ENCODE measurements at regions not wholly inside any gene's neighbourhood (a gene's known extent, or its start where the extent isn't known, plus 50 kb on each side); places are given as distances from the start of the nearest gene placed in this dataset.
"Not testable (repeated sequence)": the region's sequence is repeated elsewhere in the genome, so short reads cannot be mapped to it uniquely, and the experiment has no call there.

- TF ChIP-seq ARNTL (CRISPR knock-in tag; IDR thresholded peaks at IDR 0.05; ENCODE audit: borderline replicate concordance, low read depth) (no peak), POU6F1 (CRISPR knock-in tag; IDR thresholded peaks at IDR 0.05; ENCODE audit: borderline replicate concordance, low read depth) (no peak), GLIS3 (CRISPR knock-in tag; IDR thresholded peaks at IDR 0.05) (no peak)
- ATAC-seq: no peak
Measured at GRCh38 chr5:113764382-113764781, 250.9 kb downstream of the YTHDC2 start.

DNA sequence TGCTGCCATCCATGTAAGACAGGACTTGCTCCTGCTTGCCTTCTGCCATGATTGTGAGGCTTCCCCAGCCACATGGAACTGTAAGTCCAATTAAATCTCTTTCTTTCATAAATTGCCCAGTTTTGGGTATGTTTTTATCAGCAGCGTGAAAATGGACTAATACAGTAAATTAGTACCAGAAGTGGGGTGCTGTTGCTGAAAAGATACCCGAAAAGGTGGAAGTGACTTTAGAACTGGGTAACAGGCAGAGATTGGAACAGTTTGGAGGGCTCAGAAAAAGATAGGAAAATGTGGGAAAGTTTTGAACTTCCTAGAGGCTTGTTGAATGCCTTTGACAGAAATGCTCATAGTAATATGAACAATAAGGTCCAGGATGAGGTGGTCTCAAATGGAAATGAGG is 253.3 kb downstream of the YTHDC2 start:
- ATAC-seq: not testable (repeated sequence)

- TF ChIP-seq PATZ1 (CRISPR knock-in tag; IDR thresholded peaks at IDR 0.05; ENCODE audit: borderline replicate concordance): no peak
- no peak for TF ChIP-seq CSRNP3 (CRISPR knock-in tag; IDR thresholded peaks at IDR 0.05)
- TF ChIP-seq ZC3H10 (CRISPR knock-in tag; IDR thresholded peaks at IDR 0.05): no peak
- no peak for TF ChIP-seq POU6F1 (CRISPR knock-in tag; IDR thresholded peaks at IDR 0.05; ENCODE audit: borderline replicate concordance, low read depth)
- no peak for TF ChIP-seq ARNTL (CRISPR knock-in tag; IDR thresholded peaks at IDR 0.05; ENCODE audit: borderline replicate concordance, low read depth)
- TF ChIP-seq ZNF565 (CRISPR knock-in tag; conservative IDR thresholded peaks at IDR 0.05; ENCODE audit: low read depth): no peak
- no peak for TF ChIP-seq RARB (CRISPR knock-in tag; IDR thresholded peaks at IDR 0.05)
- TF ChIP-seq BACH2 (CRISPR knock-in tag; IDR thresholded peaks at IDR 0.05; ENCODE audit: borderline replicate concordance): no peak
- TF ChIP-seq OSR1 (CRISPR knock-in tag; IDR thresholded peaks at IDR 0.05): no peak
- no peak for TF ChIP-seq ZFP3 (CRISPR knock-in tag; IDR thresholded peaks at IDR 0.05)
- TF ChIP-seq ZFP30 (CRISPR knock-in tag; IDR thresholded peaks at IDR 0.05): no peak
- TF ChIP-seq ZNF8 (CRISPR knock-in tag; IDR thresholded peaks at IDR 0.05): no peak
- no peak for TF ChIP-seq ZNF70 (CRISPR knock-in tag; IDR thresholded peaks at IDR 0.05)
- no peak for TF ChIP-seq ISL1 (CRISPR knock-in tag; IDR thresholded peaks at IDR 0.05)
- TF ChIP-seq SNAI2 (CRISPR knock-in tag; IDR thresholded peaks at IDR 0.05): no peak
- TF ChIP-seq, protein P1, sequence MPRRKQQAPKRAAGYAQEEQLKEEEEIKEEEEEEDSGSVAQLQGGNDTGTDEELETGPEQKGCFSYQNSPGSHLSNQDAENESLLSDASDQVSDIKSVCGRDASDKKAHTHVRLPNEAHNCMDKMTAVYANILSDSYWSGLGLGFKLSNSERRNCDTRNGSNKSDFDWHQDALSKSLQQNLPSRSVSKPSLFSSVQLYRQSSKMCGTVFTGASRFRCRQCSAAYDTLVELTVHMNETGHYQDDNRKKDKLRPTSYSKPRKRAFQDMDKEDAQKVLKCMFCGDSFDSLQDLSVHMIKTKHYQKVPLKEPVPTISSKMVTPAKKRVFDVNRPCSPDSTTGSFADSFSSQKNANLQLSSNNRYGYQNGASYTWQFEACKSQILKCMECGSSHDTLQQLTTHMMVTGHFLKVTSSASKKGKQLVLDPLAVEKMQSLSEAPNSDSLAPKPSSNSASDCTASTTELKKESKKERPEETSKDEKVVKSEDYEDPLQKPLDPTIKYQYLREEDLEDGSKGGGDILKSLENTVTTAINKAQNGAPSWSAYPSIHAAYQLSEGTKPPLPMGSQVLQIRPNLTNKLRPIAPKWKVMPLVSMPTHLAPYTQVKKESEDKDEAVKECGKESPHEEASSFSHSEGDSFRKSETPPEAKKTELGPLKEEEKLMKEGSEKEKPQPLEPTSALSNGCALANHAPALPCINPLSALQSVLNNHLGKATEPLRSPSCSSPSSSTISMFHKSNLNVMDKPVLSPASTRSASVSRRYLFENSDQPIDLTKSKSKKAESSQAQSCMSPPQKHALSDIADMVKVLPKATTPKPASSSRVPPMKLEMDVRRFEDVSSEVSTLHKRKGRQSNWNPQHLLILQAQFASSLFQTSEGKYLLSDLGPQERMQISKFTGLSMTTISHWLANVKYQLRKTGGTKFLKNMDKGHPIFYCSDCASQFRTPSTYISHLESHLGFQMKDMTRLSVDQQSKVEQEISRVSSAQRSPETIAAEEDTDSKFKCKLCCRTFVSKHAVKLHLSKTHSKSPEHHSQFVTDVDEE (CRISPR knock-in tag; IDR thresholded peaks at IDR 0.05): no peak
- no peak for ATAC-seq
Measured at GRCh38 chr5:113770648-113771047, 257.2 kb downstream of the YTHDC2 start.

DNA sequence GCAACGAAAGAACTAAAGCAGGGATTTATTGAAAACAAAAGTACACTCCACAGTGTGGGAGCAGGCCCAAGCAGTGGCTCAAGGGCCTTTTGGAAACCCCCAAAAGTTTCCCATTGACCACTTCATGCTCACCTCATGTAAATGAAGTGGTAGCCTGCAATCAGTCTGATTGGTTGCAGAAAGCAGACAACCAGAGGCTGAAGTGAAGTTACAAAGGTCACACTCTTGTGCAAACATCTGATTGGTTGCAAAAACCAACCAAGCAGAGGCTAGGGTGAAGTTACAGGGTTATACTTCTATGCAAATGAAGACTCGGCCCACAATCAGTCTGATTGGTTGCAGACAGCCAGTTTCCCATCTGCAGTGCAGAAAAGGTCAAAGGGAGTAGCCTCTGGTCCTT is 258.0 kb downstream of the YTHDC2 start:
- ATAC-seq: no peak
- TF ChIP-seq PPARA (CRISPR knock-in tag; IDR thresholded peaks at IDR 0.05; ENCODE audit: borderline replicate concordance) (no peak), TOX (CRISPR knock-in tag; IDR thresholded peaks at IDR 0.05; ENCODE audit: borderline replicate concordance) (no peak), ZC3H10 (CRISPR knock-in tag; IDR thresholded peaks at IDR 0.05) (no peak), CREB5 (CRISPR knock-in tag; IDR thresholded peaks at IDR 0.05; ENCODE audit: low read depth) (no peak), ZNF565 (CRISPR knock-in tag; conservative IDR thresholded peaks at IDR 0.05; ENCODE audit: low read depth) (no peak), ARNTL (CRISPR knock-in tag; IDR thresholded peaks at IDR 0.05; ENCODE audit: borderline replicate concordance, low read depth) (no peak), GLIS3 (CRISPR knock-in tag; IDR thresholded peaks at IDR 0.05) (no peak), SNAI2 (CRISPR knock-in tag; IDR thresholded peaks at IDR 0.05) (no peak), ZFP3 (CRISPR knock-in tag; IDR thresholded peaks at IDR 0.05) (no peak), BACH2 (CRISPR knock-in tag; IDR thresholded peaks at IDR 0.05; ENCODE audit: borderline replicate concordance) (no peak), POU6F1 (CRISPR knock-in tag; IDR thresholded peaks at IDR 0.05; ENCODE audit: borderline replicate concordance, low read depth) (no peak)
- TF ChIP-seq, protein P1 (CRISPR knock-in tag; IDR thresholded peaks at IDR 0.05): no peak

Measured in SK-N-SH treated with all-trans-retinoic acid at 6 μM for 48 hours (cell line).